ENCODE measurements at regions not wholly inside any gene's neighbourhood (a gene's known extent, or its start where the extent isn't known, plus 50 kb on each side); places are given as distances from the start of the nearest gene placed in this dataset.

DNA sequence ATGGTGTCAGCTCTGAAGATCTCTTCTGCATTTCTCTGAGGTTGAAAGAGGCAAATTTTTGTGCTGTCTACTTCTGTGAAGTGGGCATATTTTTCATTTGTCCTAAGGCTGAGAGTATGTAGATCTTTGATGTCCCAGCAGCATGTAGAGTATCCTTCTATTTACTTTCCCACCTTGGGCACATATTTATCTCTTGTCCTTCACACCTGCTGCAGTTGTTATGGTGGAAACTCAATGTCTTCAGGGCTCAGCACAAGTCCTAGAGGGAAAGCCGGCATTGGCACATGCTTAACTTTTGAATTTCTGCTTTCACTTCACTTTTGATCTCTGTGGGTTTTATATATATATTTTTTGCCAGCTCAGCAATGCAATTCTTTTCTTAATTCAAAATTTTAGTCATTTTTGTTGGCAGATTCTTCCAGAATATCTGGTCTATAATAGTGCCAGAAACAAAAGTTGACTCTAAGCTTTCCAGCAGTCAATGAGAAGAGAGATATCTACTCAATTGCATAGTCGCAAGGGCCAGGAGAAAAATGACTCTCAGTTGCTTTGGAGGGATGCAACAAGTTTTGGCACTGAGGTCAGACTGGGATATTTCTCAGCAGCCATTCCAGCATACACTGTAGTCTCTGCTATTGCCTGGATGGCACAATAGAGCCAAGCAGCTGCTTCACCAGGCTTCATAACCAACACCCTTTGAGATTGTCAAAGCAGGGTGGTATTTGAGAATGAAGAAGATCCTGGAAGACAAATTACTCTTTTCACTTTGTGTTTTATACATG lies 127.8 kb upstream of the FAT1 start:
- DNase-seq (no peak), FAIRE-seq (no peak)
- H3K27me3 ChIP-seq (ENCODE audit: control insufficient read depth, insufficient read depth, low read length) = no peaks in the 10 kb centered on the region
- no peak overlapping the region for H3K27ac ChIP-seq (ENCODE audit: low read depth in 2 of 2, low read length in 2 of 2)
- intact Hi-C loops (cut with DNase I) = no loop called here
- no peaks in the 10 kb centered on the region for H3K36me3 ChIP-seq (ENCODE audit: control insufficient read depth in 2 of 3, insufficient read depth in 3 of 3, low read length in 3 of 3)
- TF ChIP-seq, protein P1, sequence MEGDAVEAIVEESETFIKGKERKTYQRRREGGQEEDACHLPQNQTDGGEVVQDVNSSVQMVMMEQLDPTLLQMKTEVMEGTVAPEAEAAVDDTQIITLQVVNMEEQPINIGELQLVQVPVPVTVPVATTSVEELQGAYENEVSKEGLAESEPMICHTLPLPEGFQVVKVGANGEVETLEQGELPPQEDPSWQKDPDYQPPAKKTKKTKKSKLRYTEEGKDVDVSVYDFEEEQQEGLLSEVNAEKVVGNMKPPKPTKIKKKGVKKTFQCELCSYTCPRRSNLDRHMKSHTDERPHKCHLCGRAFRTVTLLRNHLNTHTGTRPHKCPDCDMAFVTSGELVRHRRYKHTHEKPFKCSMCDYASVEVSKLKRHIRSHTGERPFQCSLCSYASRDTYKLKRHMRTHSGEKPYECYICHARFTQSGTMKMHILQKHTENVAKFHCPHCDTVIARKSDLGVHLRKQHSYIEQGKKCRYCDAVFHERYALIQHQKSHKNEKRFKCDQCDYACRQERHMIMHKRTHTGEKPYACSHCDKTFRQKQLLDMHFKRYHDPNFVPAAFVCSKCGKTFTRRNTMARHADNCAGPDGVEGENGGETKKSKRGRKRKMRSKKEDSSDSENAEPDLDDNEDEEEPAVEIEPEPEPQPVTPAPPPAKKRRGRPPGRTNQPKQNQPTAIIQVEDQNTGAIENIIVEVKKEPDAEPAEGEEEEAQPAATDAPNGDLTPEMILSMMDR (IDR thresholded peaks at IDR 0.05; ENCODE audit: borderline replicate concordance, extremely low read depth, insufficient read depth) = no peak
- H3K4me1 ChIP-seq (ENCODE audit: control insufficient read depth in 2 of 3, insufficient read depth in 2 of 3, low read depth in 1 of 3, low read length in 3 of 3) = no peaks in the 10 kb centered on the region
- peaks cover 0 to 4% (median 0%) of the 10 kb centered on the region in 3 donors for H3K9me3 ChIP-seq (ENCODE audit: control insufficient read depth in 2 of 3, insufficient read depth in 1 of 3, low read length in 3 of 3)
- no peak overlapping the region for H3K9ac ChIP-seq (ENCODE audit: low read length in 3 of 3)
- H3K4me3 ChIP-seq (ENCODE audit: low read length in 3 of 3) = no peak overlapping the region

DNA sequence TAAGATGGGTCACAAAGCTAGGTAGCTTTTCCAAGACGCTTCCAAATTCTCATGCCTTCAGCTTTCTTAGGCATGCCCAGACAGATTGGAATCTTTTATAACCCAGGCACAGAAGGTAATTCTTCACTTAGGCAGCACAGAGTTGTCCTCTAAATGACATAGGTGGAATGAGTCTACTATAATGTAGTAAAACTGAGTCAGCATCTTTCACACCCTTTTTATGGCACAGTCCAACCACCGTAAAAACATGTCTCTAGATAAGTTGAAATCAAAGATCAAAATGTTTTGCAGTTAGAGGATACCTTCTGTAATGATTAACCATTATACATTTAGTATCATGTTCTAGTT lies 128.4 kb upstream of the FAT1 start:
- FAIRE-seq (no peak), DNase-seq (no peak)
- H3K4me3 ChIP-seq (ENCODE audit: low read length in 3 of 3) = no peak overlapping the region
- H3K4me1 ChIP-seq (ENCODE audit: control insufficient read depth in 2 of 3, insufficient read depth in 2 of 3, low read depth in 1 of 3, low read length in 3 of 3) = no peaks in the 10 kb centered on the region
- TF ChIP-seq, protein P1 (IDR thresholded peaks at IDR 0.05; ENCODE audit: borderline replicate concordance, extremely low read depth, insufficient read depth) = no peak
- no peak overlapping the region for H3K27ac ChIP-seq (ENCODE audit: low read depth in 2 of 2, low read length in 2 of 2)
- intact Hi-C loops (cut with DNase I) = no loop called here
- H3K9me3 ChIP-seq (ENCODE audit: control insufficient read depth in 2 of 3, insufficient read depth in 1 of 3, low read length in 3 of 3) = peaks cover 0 to 4% (median 0%) of the 10 kb centered on the region in 3 donors
- H3K36me3 ChIP-seq (ENCODE audit: control insufficient read depth in 2 of 3, insufficient read depth in 3 of 3, low read length in 3 of 3) = no peaks in the 10 kb centered on the region
- no peak overlapping the region for H3K9ac ChIP-seq (ENCODE audit: low read length in 3 of 3)
- no peaks in the 10 kb centered on the region for H3K27me3 ChIP-seq (ENCODE audit: control insufficient read depth, insufficient read depth, low read length)

DNA sequence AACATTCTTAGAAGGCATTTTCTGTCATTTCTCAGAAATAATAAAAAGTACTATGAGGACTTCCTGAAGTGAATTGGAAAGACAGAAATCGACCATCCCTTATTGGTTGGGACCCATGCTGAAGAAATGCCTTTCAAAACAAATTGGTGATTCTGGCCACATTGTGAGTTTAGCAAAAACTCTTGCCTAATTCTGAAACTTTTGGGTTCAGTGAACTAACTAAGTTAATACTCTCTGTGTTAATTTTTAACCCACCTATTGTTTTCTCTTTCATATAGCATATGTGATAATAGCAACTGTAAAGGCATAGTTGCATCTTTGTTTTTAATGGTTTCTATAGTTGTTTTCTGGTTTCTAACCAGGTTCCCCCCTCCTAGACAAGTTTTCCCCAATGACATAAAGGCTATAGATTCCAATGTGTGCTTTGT lies 129.3 kb upstream of the FAT1 start:
- FAIRE-seq = no peak
- TF ChIP-seq, protein P1 (IDR thresholded peaks at IDR 0.05; ENCODE audit: borderline replicate concordance, extremely low read depth, insufficient read depth) = no peak
- no peak overlapping the region for H3K4me3 ChIP-seq (ENCODE audit: low read length in 3 of 3)
- no peaks in the 10 kb centered on the region for H3K4me1 ChIP-seq (ENCODE audit: control insufficient read depth in 2 of 3, insufficient read depth in 2 of 3, low read depth in 1 of 3, low read length in 3 of 3)
- H3K9me3 ChIP-seq (ENCODE audit: control insufficient read depth in 2 of 3, insufficient read depth in 1 of 3, low read length in 3 of 3) = peaks cover 0 to 4% (median 0%) of the 10 kb centered on the region in 3 donors
- intact Hi-C loops (cut with DNase I) = no loop called here
- H3K27me3 ChIP-seq (ENCODE audit: control insufficient read depth, insufficient read depth, low read length) = no peaks in the 10 kb centered on the region
- no peaks in the 10 kb centered on the region for H3K36me3 ChIP-seq (ENCODE audit: control insufficient read depth in 2 of 3, insufficient read depth in 3 of 3, low read length in 3 of 3)
- DNase-seq = no peak
- H3K27ac ChIP-seq (ENCODE audit: low read depth in 2 of 2, low read length in 2 of 2) = no peak overlapping the region
- H3K9ac ChIP-seq (ENCODE audit: low read length in 3 of 3) = no peak overlapping the region

Data from kidney (tissue), 13 donors.